GF-D8 (cell line): ENCODE measurements at regions not wholly inside any gene's neighbourhood (a gene's known extent, or its start where the extent isn't known, plus 50 kb on each side); places are given as distances from the start of the nearest gene placed in this dataset.
"Not testable (repeated sequence)": the region's sequence is repeated elsewhere in the genome, so short reads cannot be mapped to it uniquely, and the experiment has no call there.

Source experiments
- DNase-seq: peaks from one replicate; lab custom pipeline; 2025; lab: John Stamatoyannopoulos, UW

GRCh38 chr12:84243686-84244085 is 668.9 kb downstream of the SLC6A15 start:
- DNase-seq, result no peak

DNA sequence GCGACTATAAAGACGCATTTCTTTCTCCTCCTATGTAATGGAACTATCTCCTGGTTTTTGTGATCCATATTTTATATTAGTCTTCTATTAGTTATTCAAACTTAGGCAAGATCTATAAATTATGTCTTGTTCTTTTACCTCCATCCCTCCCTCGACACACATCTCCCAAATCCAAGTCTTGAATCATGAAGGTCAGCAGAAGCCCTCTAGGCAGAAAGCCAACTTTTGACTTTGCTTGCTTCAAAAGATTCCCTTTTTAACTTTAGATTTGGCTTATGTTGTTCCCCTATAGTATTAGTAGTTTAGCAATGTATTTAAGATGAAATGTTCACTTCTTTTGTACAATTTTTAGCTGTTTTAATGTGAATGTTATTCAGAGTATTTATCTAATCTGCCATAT is 689.8 kb downstream of the SLC6A15 start:
- no peak for DNase-seq

GRCh38 chr12:84218406-84218805 is 694.2 kb downstream of the SLC6A15 start:
- no peak for DNase-seq

GRCh38 chr12:84201976-84202375 is 710.6 kb downstream of the SLC6A15 start:
- DNase-seq, result no peak

DNA sequence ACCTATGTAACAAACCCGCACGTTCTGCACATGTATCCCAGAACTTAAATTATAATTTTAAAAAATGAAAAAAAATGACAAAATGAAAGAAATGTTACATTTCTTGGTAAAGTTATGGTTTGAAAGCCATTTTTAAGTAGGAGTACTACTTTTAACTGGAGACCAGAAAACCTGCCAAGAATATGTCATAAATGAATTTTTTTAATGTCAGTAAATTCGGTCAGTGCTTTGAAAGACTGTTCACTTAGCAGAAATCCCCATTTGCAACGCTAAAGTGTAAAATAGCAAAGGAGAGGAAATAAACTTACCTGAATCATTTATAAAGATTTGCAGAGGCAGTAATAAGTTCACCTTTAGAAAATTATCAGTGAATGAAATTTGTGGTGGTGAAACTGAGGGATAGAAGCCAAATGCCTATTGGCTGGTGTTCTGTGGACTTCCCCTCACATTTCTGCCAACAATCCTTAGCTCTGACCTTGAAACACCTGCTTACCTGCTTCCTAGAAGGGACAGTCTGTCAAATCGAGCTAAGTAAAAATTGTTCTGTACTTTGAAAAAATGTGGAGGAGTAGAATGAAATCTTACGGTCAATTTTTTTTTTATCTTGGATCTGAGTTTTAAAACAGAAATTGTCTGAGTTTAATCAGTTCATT is 714.2 kb downstream of the SLC6A15 start:
- no peak for DNase-seq

- no peak for DNase-seq
These were observed 720.8 kb downstream of the SLC6A15 start for GRCh38 chr12:84191779-84192178.

DNA sequence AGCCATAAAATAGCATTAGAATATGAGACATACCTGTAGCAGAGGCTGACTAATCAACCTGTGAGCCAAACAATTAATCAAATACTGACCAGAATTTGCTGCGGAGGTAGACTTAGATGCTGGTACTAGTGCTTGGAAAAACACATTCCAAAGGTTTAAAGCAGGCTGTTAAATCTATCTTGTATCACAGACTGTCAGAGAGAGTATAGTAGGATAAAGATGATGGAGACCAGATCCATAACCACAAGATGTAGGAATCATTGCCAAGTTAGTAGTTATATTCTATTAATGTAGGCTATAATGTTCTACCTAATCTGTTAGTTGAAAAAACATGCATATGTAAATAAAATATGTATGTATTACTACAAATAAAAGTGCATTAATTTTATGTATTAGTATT is 726.2 kb downstream of the SLC6A15 start:
- DNase-seq, result no peak

- DNase-seq, result no peak
These were observed 729.0 kb downstream of the SLC6A15 start for GRCh38 chr12:84183576-84183975.

DNA sequence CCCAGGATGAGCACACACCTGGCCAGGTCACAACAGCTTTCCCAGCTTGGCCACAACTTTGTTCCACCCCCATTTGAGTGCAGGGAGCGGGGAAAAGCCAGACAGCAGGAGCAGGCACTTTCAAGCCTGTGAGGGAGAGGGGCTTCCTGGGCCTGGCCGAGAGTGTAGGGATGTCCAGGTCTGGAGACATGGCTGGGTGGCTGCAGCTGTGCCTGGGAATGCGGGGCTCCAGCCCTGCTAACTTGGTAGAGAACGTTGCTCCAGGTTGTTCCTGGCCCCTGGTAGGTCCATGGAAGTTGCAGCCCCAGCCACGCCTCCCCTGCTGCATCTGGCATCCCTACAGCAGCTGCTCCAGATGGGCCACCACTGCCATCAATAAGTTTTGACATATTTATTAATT is 738.5 kb downstream of the SLC6A15 start:
- no peak for DNase-seq

- DNase-seq, result no peak
These were observed 739.7 kb downstream of the SLC6A15 start for GRCh38 chr12:84172823-84173424.

- DNase-seq, result no peak
These were observed 745.8 kb downstream of the SLC6A15 start for GRCh38 chr12:84166812-84167211.

GRCh38 chr12:84165998-84166571 is 746.5 kb downstream of the SLC6A15 start:
- DNase-seq, result no peak

DNA sequence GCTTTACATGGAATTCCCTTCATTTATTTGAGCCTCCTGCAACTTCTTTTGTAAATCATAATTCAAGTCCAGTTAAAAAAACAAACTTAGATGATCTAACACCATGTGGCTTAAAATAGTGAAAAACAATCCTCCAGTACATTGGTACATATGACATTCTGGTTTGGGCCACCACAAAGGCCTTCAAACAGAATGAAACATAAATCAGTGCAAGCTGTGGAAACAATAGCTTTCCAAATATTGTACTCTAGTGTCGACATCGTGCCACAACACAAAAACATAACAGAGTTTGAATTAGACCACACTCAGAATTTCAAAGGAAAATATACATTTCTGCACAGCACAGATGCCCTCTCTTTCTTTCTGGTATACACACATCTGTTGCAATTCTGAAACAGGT is 751.3 kb downstream of the SLC6A15 start:
- DNase-seq, result no peak

GRCh38 chr12:84159260-84159659 is 753.3 kb downstream of the SLC6A15 start:
- DNase-seq, result no peak

- no peak for DNase-seq
These were observed 755.4 kb downstream of the SLC6A15 start for GRCh38 chr12:84157170-84157569.

DNA sequence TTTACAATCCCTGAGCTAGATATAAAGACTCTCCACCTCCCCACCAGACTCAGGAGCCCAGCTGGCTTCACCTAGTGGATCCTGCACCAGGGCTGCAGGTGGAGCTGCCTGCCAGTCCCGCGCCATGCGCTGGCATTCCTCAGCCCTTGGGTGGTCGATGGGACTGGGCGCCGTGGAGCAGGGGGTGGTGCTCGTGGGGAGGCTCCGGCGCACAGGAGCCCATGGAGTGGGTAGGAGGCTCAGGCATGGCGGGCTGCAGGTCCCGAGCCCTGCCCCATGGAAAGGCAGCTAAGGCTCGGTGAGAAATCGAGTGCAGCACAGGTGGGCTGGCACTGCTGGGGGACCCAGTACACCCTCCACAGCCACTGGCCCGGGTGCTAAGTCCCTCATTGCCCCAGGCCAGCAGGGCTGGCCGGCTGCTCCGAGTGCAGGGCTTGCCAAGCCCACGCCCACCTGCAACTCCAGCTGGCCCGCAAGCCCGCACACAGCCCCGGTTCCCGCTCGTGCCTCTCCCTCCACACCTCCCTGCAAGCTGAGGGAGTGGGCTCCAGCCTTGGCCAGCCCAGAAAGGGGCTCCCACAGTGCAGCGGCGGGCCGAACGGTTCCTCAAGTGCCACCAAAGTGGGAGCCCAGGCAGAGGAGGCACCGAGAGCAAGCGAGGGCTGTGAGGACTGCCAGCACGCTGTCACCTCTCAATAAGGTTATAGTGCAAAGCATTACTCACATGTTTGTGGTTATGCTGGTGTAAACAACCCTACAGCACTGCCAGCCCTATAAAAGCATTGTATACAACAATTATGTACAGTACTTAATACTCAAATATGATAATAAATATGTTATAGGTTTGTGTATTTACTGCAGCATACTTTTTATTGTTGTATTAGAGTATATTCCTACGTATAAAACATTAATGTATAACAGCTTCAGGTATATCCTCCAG is 757.3 kb downstream of the SLC6A15 start:
- not testable (repeated sequence) for DNase-seq

DNA sequence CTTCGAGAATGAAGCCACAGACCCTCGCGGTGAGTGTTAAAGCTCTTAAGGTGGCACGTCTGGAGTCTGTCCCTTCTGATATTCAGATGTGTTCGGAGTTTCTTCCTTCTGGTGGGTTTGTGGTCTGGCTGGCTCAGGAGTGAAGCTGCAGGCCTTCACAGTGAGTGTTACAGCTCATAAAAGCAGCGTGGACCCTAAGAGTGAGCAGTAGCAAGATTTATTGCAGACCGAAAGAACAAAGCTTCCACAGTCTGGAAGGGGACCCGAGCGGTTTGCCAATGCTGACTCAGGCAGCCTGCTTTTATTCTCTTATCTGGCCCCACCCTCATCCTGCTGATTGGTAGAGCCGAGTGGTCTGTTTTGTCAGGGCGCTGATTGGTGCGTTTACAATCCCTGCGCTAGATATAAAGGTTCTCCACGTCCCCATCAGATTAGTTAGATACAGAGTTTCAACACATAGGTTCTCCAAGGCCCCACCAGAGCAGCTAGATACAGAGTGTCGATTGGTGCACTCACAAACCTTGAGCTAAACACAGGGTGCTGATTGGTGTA is 758.1 kb downstream of the SLC6A15 start:
- not testable (repeated sequence) for DNase-seq

GRCh38 chr12:84150201-84150600 is 762.4 kb downstream of the SLC6A15 start:
- no peak for DNase-seq

DNA sequence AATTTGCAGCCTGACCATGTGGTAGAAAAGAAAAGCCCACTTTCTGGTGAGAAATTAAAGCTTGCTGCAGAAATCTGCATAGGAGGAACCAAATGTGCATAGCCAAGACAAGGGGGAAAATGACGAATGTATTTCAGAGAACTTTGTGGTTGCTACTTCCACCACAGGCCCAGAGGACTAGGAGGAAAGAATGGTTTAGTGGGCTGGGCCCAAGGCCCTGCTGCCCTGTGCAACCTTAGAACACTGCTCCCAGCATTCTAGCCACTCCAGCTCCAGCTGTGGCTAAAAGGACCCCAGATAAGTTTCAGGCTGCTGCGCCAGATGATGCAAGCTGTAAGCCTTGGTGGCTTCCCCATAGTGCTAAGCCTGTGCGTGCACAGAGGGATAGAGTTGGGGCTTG is 764.3 kb downstream of the SLC6A15 start:
- DNase-seq, result no peak

- no peak for DNase-seq
These were observed 775.7 kb downstream of the SLC6A15 start for GRCh38 chr12:84136862-84137367.

GRCh38 chr12:84135586-84136279 is 776.9 kb downstream of the SLC6A15 start:
- no peak for DNase-seq
